HG02642 (cell line): ENCODE measurements at regions not wholly inside any gene's neighbourhood (a gene's known extent, or its start where the extent isn't known, plus 50 kb on each side); places are given as distances from the start of the nearest gene placed in this dataset.
"Not testable (repeated sequence)": the region's sequence is repeated elsewhere in the genome, so short reads cannot be mapped to it uniquely, and the experiment has no call there.

ENCODE experiments used
- ATAC-seq: cut with Tn5 transposase; IDR thresholded peaks from one replicate; pipeline ENCODE4 v1.9.1; 2021; ENCODE audit warnings: mild to moderate bottlenecking; ENCODE audit not compliant: unreplicated experiment, poor library complexity

- peak; percentile 92 for ATAC-seq
Measured at GRCh38 chr13:33542309-33543088, 256.9 kb upstream of the STARD13 start.

GRCh38 chr13:33543089-33543459 lies 257.5 kb upstream of the STARD13 start:
- ATAC-seq = peak; percentile 2

GRCh38 chr13:33543631-33544265 lies 258.2 kb upstream of the STARD13 start:
- ATAC-seq = no peak

GRCh38 chr13:33544308-33544707 lies 258.8 kb upstream of the STARD13 start:
- no peak for ATAC-seq

GRCh38 chr13:33545492-33545891 lies 259.9 kb upstream of the STARD13 start:
- no peak for ATAC-seq

GRCh38 chr13:33547035-33547434 lies 261.5 kb upstream of the STARD13 start:
- no peak for ATAC-seq

- ATAC-seq = no peak
Measured at GRCh38 chr13:33548069-33548468, 262.5 kb upstream of the STARD13 start.

GRCh38 chr13:33550276-33550675 lies 264.7 kb upstream of the STARD13 start:
- no peak for ATAC-seq

GRCh38 chr13:33550885-33551284 lies 265.3 kb upstream of the STARD13 start:
- ATAC-seq = peak; percentile 57

GRCh38 chr13:33554919-33555791 lies 262.8 kb upstream of the RFC3 start:
- peak; percentile 75 for ATAC-seq

GRCh38 chr13:33556828-33557227 lies 261.1 kb upstream of the RFC3 start:
- no peak for ATAC-seq

- no peak for ATAC-seq
Measured at GRCh38 chr13:33560726-33561125, 257.2 kb upstream of the RFC3 start.

GRCh38 chr13:33561627-33562026 lies 256.3 kb upstream of the RFC3 start:
- no peak for ATAC-seq

GRCh38 chr13:33571618-33572017 lies 246.3 kb upstream of the RFC3 start:
- ATAC-seq = peak; percentile 89

GRCh38 chr13:33572322-33572721 lies 245.6 kb upstream of the RFC3 start:
- ATAC-seq = not testable (repeated sequence)

GRCh38 chr13:33575378-33575777 lies 242.6 kb upstream of the RFC3 start:
- no peak for ATAC-seq

- no peak for ATAC-seq
Measured at GRCh38 chr13:33577007-33577406, 240.9 kb upstream of the RFC3 start.

- ATAC-seq = no peak
Measured at GRCh38 chr13:33578786-33579185, 239.2 kb upstream of the RFC3 start.

GRCh38 chr13:33582121-33582520 lies 235.8 kb upstream of the RFC3 start:
- no peak for ATAC-seq

GRCh38 chr13:33583398-33583797 lies 234.6 kb upstream of the RFC3 start:
- no peak for ATAC-seq

GRCh38 chr13:33590936-33591335 lies 227.0 kb upstream of the RFC3 start:
- no peak for ATAC-seq
